Brain microvascular endothelial cell (primary cell): ENCODE measurements at regions not wholly inside any gene's neighbourhood (a gene's known extent, or its start where the extent isn't known, plus 50 kb on each side); places are given as distances from the start of the nearest gene placed in this dataset.
"Not testable (repeated sequence)": the region's sequence is repeated elsewhere in the genome, so short reads cannot be mapped to it uniquely, and the experiment has no call there.

Source experiments
- DNase-seq: peaks from one replicate; pipeline ENCODE4 v3.0.0-alpha.2; 2020
- H3K27ac ChIP-seq: fragments of 250-450 bp; sonication (Bioruptor Pico); 2 replicates; pipeline ENCODE4 v1.5.1; 2020; ENCODE audit warnings: mild to moderate bottlenecking, moderate library complexity
- H3K27me3 ChIP-seq: fragments of 250-450 bp; sonication (Bioruptor Pico); replicated peaks from 2 replicates; pipeline ENCODE4 v1.5.1; 2020; ENCODE audit warnings: mild to moderate bottlenecking
- H3K36me3 ChIP-seq: fragments of 250-450 bp; sonication (Bioruptor Pico); replicated peaks from 2 replicates; pipeline ENCODE4 v1.5.1; 2020; ENCODE audit warnings: mild to moderate bottlenecking
- H3K4me3 ChIP-seq: 2 replicates; pipeline ENCODE4 v1.5.1; 2011; ENCODE audit warnings: low read depth, mild to moderate bottlenecking, control low read depth, low read length, moderate library complexity
- CTCF ChIP-seq: IDR thresholded peaks from 2 replicates; pipeline ENCODE4 v1.5.1; 2011; ENCODE audit warnings: low read depth, mild to moderate bottlenecking, moderate library complexity, low read length, control low read depth, inconsistent platforms; ENCODE audit errors: missing control alignments
- in situ Hi-C: cut with HindIII; loops from 2 replicates; pipeline ENCODE4 v1.10.0; 2017; ENCODE audit warnings: low sequenced_read_pairs, low pct_ligation_motif_present

- in situ Hi-C loops: no loop called here
- TF ChIP-seq CTCF: no peak
- no peak overlapping the region for H3K4me3 ChIP-seq
- H3K36me3 ChIP-seq: no peaks in the 10 kb centered on the region
- no peak overlapping the region for H3K27ac ChIP-seq
- DNase-seq: no peak
- H3K27me3 ChIP-seq: no peaks in the 10 kb centered on the region
Measured at GRCh38 chr11:45745065-45745811, 59.7 kb upstream of the SLC35C1 start.

GRCh38 chr11:45743556-45744468 lies 61.1 kb upstream of the SLC35C1 start:
- Histone ChIP-seq H3K36me3 (no peaks in the 10 kb centered on the region), H3K27ac (no peak overlapping the region), H3K27me3 (no peaks in the 10 kb centered on the region), H3K4me3 (no peak overlapping the region)
- no peak for DNase-seq
- TF ChIP-seq CTCF: no peak
- in situ Hi-C loops: no loop called here

- TF ChIP-seq CTCF: no peak
- Histone ChIP-seq H3K36me3 (no peaks in the 10 kb centered on the region), H3K27me3 (no peaks in the 10 kb centered on the region), H3K27ac (no peak overlapping the region), H3K4me3 (no peak overlapping the region)
- in situ Hi-C loops: no loop called here
- no peak for DNase-seq
Measured at GRCh38 chr11:45741582-45741981, 63.4 kb upstream of the SLC35C1 start.

GRCh38 chr11:45741032-45741431 lies 63.9 kb upstream of the SLC35C1 start:
- no peak overlapping the region for H3K27ac ChIP-seq
- no peak for DNase-seq
- in situ Hi-C loops: no loop called here
- H3K36me3 ChIP-seq: no peaks in the 10 kb centered on the region
- H3K4me3 ChIP-seq: no peak overlapping the region
- TF ChIP-seq CTCF: no peak
- no peaks in the 10 kb centered on the region for H3K27me3 ChIP-seq

GRCh38 chr11:45739866-45740265 lies 65.1 kb upstream of the SLC35C1 start:
- in situ Hi-C loops: no loop called here
- no peak overlapping the region for H3K4me3 ChIP-seq
- no peak for TF ChIP-seq CTCF
- no peaks in the 10 kb centered on the region for H3K36me3 ChIP-seq
- no peak for DNase-seq
- H3K27ac ChIP-seq: no peak overlapping the region
- H3K27me3 ChIP-seq: no peaks in the 10 kb centered on the region

- H3K27me3 ChIP-seq, in situ Hi-C loops, DNase-seq, H3K36me3 ChIP-seq, H3K4me3 ChIP-seq, H3K27ac ChIP-seq: not testable (repeated sequence)
Measured at GRCh38 chr11:45739071-45739470, 65.9 kb upstream of the SLC35C1 start.

- H3K36me3 ChIP-seq, H3K4me3 ChIP-seq, H3K27ac ChIP-seq, DNase-seq, H3K27me3 ChIP-seq, in situ Hi-C loops: not testable (repeated sequence)
Measured at GRCh38 chr11:45738194-45738593, 66.8 kb upstream of the SLC35C1 start.
